ENCODE measurements at regions not wholly inside any gene's neighbourhood (a gene's known extent, or its start where the extent isn't known, plus 50 kb on each side); places are given as distances from the start of the nearest gene placed in this dataset.
A peak's percentile ranks its signal among the peaks of the same experiment; 100 is the strongest.

GRCh38 chr2:12603781-12604295, 112.9 kb upstream of the TRIB2 start:
- Histone ChIP-seq H3K27me3 (no peaks in the 10 kb centered on the region), H3K4me1 (peaks cover 0 to 16% (median 12%) of the 10 kb centered on the region in 4 donors), H3K36me3 (no peaks in the 10 kb centered on the region), H3K9me3 (no peaks in the 10 kb centered on the region), H3K4me3 (no peak overlapping the region), H3K27ac (no peak overlapping the region)
- WGBS, 2 donors: 44 to 83% methylated on average over 1 of the region's 1 CpG
- DNase-seq: no peak
- intact Hi-C loops (cut with DNase I): no loop called here
- TF ChIP-seq POLR2AphosphoS5 (IDR thresholded peaks at IDR 0.05) (no peak), CTCF (IDR thresholded peaks at IDR 0.05) (no peak), EP300 (IDR thresholded peaks at IDR 0.05) (no peak), POLR2A (IDR thresholded peaks at IDR 0.05) (no peak)

- no peak for TF ChIP-seq POLR2A (IDR thresholded peaks at IDR 0.05)
- no peak for TF ChIP-seq EP300 (IDR thresholded peaks at IDR 0.05)
- TF ChIP-seq CTCF (IDR thresholded peaks at IDR 0.05): no peak
- no peak for TF ChIP-seq POLR2AphosphoS5 (IDR thresholded peaks at IDR 0.05)
- no peaks in the 10 kb centered on the region for H3K36me3 ChIP-seq
- 18 to 77% methylated on average over 2 of the region's 2 CpGs for WGBS, 2 donors
- H3K27ac ChIP-seq: no peak overlapping the region
- no peaks in the 10 kb centered on the region for H3K9me3 ChIP-seq
- intact Hi-C loops (cut with DNase I): no loop called here
- no peak overlapping the region for H3K4me3 ChIP-seq
- H3K4me1 ChIP-seq: peaks cover 0 to 16% (median 12%) of the 10 kb centered on the region in 4 donors
- H3K27me3 ChIP-seq: no peaks in the 10 kb centered on the region
- DNase-seq: no peak
Observed at GRCh38 chr2:12604341-12604740, 112.4 kb upstream of the TRIB2 start.

GRCh38 chr2:12605366-12605765, 111.4 kb upstream of the TRIB2 start:
- H3K4me1 ChIP-seq: peaks cover 0 to 16% (median 12%) of the 10 kb centered on the region in 4 donors
- WGBS, 2 donors: 79 to 85% methylated on average over 1 of the region's 1 CpG
- H3K4me3 ChIP-seq: no peak overlapping the region
- no peaks in the 10 kb centered on the region for H3K36me3 ChIP-seq
- H3K9me3 ChIP-seq: no peaks in the 10 kb centered on the region
- intact Hi-C loops (cut with DNase I): no loop called here
- TF ChIP-seq CTCF (IDR thresholded peaks at IDR 0.05) (no peak), EP300 (IDR thresholded peaks at IDR 0.05) (no peak), POLR2AphosphoS5 (IDR thresholded peaks at IDR 0.05) (no peak), POLR2A (IDR thresholded peaks at IDR 0.05) (no peak)
- DNase-seq: no peak
- H3K27me3 ChIP-seq: no peaks in the 10 kb centered on the region
- no peak overlapping the region for H3K27ac ChIP-seq

- Histone ChIP-seq H3K9me3 (no peaks in the 10 kb centered on the region), H3K27ac (peak overlapping the region in 1 of 4 donors; percentile 20), H3K4me3 (no peak overlapping the region), H3K27me3 (no peaks in the 10 kb centered on the region), H3K4me1 (peaks cover 0 to 16% (median 12%) of the 10 kb centered on the region in 4 donors), H3K36me3 (no peaks in the 10 kb centered on the region)
- DNase-seq: no peak
- TF ChIP-seq POLR2AphosphoS5 (IDR thresholded peaks at IDR 0.05) (no peak), CTCF (IDR thresholded peaks at IDR 0.05) (no peak), EP300 (IDR thresholded peaks at IDR 0.05) (no peak)
- 51 to 90% methylated on average over 2 of the region's 2 CpGs for WGBS, 2 donors
- intact Hi-C loops (cut with DNase I): no loop called here
Observed at GRCh38 chr2:12605936-12606335, 110.8 kb upstream of the TRIB2 start.

GRCh38 chr2:12606472-12607000, 110.2 kb upstream of the TRIB2 start:
- peak overlapping the region in 1 of 4 donors; percentile 20 for H3K27ac ChIP-seq
- intact Hi-C loops (cut with DNase I): no loop called here
- H3K4me1 ChIP-seq: peaks cover 0 to 16% (median 12%) of the 10 kb centered on the region in 4 donors
- no peaks in the 10 kb centered on the region for H3K36me3 ChIP-seq
- H3K9me3 ChIP-seq: no peaks in the 10 kb centered on the region
- H3K27me3 ChIP-seq: no peaks in the 10 kb centered on the region
- TF ChIP-seq CTCF (IDR thresholded peaks at IDR 0.05) (peak in 1 of 4 experiments; percentile 20), POLR2AphosphoS5 (IDR thresholded peaks at IDR 0.05) (no peak)
- DNase-seq: no peak
- no peak overlapping the region for H3K4me3 ChIP-seq
- WGBS, 2 donors: 28 to 49% methylated on average over 5 of the region's 5 CpGs
